Ishikawa (cell line): ENCODE measurements at regions not wholly inside any gene's neighbourhood (a gene's known extent, or its start where the extent isn't known, plus 50 kb on each side); places are given as distances from the start of the nearest gene placed in this dataset.

Experiments
- EP300 ChIP-seq: IDR thresholded peaks from 2 replicates; pipeline ENCODE4 v1.6.1; 2012; ENCODE audit warnings: borderline replicate concordance
- RAD21 ChIP-seq: IDR thresholded peaks from 2 replicates; pipeline ENCODE4 v1.6.1; 2012; ENCODE audit warnings: low read depth
- TF ChIP-seq, protein P1 (sequence below): IDR thresholded peaks from 2 replicates; pipeline ENCODE4 v1.6.1; 2012; ENCODE audit warnings: low read depth, mild to moderate bottlenecking

DNA sequence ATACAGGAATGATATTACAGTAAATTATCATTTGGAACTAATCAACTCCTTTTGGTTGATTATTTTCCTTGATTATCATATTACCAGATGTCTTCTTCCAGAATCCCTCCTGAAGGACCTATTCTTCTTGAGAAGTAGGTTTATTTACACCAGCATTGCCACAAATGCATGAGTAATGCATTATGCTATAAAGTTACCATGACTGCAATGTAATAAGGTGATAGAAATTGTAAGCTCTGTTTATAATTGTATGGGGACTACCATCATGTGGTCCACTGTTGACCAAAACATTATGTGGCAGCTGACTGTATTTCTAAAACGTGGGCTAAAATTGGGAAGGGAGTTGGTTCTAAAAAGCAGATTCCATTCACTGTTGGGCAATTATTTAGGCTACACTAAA, 602.2 kb downstream of the NYAP2 start:
- TF ChIP-seq, protein P1, sequence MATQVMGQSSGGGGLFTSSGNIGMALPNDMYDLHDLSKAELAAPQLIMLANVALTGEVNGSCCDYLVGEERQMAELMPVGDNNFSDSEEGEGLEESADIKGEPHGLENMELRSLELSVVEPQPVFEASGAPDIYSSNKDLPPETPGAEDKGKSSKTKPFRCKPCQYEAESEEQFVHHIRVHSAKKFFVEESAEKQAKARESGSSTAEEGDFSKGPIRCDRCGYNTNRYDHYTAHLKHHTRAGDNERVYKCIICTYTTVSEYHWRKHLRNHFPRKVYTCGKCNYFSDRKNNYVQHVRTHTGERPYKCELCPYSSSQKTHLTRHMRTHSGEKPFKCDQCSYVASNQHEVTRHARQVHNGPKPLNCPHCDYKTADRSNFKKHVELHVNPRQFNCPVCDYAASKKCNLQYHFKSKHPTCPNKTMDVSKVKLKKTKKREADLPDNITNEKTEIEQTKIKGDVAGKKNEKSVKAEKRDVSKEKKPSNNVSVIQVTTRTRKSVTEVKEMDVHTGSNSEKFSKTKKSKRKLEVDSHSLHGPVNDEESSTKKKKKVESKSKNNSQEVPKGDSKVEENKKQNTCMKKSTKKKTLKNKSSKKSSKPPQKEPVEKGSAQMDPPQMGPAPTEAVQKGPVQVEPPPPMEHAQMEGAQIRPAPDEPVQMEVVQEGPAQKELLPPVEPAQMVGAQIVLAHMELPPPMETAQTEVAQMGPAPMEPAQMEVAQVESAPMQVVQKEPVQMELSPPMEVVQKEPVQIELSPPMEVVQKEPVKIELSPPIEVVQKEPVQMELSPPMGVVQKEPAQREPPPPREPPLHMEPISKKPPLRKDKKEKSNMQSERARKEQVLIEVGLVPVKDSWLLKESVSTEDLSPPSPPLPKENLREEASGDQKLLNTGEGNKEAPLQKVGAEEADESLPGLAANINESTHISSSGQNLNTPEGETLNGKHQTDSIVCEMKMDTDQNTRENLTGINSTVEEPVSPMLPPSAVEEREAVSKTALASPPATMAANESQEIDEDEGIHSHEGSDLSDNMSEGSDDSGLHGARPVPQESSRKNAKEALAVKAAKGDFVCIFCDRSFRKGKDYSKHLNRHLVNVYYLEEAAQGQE, result no peak
- TF ChIP-seq EP300, result no peak
- TF ChIP-seq RAD21, result no peak
